GOT3 (cell line): ENCODE measurements at regions not wholly inside any gene's neighbourhood (a gene's known extent, or its start where the extent isn't known, plus 50 kb on each side); places are given as distances from the start of the nearest gene placed in this dataset.
"Not testable (repeated sequence)": the region's sequence is repeated elsewhere in the genome, so short reads cannot be mapped to it uniquely, and the experiment has no call there.

Experiments used
- DNase-seq: peaks from one replicate; lab custom pipeline; 2025; ENCODE audit warnings: mixed read lengths; lab: John Stamatoyannopoulos, UW

DNA sequence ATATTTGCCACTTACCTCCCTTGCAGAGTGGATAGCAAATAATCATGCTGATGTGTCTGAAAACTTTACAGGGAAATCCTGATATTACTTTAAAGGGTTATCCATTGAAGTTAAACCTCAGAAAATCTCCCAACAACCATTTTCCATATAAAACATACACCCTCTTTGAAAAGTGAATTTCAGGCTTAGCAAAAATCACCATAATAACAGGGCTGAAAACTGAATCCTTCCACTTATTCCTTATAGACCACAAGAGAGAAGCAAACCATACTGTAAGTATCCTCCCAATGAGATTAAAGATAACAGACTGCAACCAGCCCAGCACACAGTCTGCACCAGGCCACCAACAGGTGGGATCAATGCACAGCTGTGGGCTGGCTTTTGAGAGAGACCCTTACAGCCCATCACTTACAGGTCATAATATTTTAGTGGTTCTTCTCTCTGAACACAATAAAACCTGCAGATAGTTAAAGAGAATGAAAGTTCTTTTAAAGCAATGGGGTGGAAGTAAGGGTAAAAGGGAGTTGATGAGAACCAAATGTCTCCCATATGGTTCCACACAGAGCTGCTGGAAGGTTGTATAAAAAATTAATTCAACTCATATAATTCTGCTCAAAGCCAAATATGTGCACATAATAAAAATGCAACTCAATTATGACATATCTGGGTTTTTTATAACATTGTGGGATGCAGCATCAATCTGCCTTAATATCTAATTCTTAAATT, 376.2 kb upstream of the GRAMD2B start:
- DNase-seq: no peak

DNA sequence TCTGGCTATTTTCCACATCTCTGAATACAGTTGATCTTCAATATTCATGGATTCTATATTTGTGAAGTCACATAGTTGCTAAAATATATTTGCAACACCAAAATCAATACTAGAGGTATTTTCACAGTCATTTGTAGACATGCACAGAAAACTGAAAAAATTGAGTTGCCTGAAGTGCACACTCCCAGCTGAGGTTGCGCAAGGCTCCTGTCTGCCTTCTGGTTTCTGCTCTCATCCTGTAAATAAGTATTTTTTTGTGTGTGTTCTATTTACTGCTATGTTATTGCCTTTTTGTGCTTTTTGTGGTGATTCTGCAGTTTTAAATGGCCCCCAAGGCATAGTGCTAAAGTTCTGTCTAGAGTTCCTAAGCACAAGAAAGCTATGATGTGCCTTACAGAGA, 371.1 kb upstream of the GRAMD2B start:
- DNase-seq: no peak

DNA sequence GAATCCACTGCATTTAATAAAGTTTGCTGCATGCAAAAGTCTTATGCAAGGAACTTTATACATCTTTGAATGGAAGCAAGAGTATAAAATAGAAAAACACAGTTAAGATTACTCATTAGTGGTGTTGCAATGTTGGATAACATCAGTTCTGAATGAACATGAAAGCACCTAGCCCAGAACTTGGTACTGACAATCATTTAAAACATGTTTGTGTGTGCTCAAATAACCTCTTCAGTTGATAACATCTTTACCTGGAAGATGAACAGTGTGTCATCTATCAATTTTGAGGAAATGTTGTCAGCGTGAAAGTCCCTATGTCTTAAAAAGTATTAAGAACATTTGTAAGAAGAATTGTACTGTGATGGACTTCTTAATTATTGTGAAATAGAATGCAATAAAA, 370.4 kb upstream of the GRAMD2B start:
- DNase-seq: no peak

DNA sequence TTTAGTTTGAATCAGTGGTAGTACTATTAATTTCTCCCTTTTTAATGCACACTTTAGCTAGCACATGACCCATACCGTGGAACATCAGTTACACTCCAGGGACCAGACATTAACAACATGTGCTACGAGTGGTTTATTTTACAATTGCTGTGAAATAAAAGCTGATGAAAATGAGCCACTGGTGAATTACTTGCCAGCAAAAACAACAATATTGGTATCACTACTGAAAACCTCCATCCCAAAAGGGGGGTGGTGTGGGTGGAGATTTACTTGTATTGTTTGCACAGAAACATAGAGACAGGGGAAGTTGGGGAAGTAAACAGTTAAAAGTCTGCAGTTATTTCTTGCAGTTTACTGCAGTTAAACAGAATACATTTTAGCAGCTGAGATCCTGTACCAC, 369.6 kb upstream of the GRAMD2B start:
- DNase-seq: no peak

DNA sequence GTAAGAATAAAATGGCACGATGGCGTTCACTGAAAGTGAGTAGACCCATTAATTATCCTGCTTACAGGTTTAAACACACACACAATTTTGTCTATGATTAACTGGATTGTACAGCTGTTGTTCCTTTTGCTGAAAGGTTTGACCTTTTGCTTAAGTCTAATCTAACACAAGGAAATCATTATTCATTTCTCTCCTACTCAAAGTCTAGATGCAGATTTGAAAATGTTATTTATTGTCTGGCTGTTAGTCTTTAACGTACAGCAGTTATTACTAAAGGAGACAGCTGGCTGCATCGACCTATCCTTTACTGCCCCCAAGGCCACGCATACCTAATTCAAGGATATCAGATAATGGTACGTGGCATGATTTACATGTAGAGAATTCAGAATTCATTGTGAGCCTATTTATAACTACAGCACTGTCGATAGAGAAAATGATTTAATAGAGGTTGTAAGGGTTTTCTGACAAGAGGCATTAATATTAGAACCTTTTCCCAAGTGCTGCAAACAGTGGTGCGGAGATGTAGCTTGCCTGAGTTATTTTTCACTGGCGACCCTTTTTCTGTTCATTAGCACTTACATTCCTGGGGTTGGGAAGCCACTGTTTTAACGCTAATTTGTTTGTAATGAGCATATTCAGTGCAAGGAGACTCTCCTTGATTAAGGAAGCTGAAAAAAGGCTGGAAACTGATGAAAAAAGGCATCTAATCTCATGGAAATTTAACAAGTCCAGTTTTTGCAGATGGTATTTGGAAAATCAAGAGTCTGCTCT, 368.4 kb upstream of the GRAMD2B start:
- no peak for DNase-seq

DNA sequence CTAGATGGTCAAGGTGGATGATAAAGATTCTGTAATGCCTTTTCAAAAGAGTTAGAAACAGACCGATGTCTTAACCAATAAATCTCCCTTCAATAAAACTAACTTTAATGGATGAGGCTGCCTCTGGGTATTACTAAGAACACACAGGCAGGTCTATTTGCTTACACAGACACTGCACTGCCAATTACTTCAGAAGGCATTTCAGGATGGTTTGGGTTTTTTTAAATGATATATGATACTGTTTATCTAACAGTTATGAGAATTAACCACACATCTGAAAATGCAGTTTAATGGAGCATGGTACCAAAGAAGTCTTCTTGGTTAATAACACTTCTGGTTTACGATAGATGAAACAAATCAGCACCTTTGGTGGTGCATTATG, 367.9 kb upstream of the GRAMD2B start:
- no peak for DNase-seq

DNA sequence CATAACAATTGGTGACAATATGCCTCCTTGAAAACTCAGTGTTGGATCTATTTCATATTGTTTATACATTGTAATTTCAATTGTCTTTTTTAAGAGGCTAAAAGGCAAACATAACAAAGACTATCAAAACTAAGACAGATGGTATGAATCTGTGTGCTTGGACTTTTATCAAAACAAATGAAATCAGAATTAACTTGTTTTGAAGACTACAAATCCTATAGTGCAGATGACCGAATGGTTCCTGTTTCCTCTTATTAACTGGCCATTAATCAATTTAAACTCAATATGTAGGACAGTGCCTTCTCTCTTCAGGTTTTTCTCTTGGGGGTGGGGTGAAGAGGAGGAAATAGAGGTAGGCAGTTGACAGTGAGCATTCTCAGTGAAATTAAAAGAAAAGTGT, 366.9 kb upstream of the GRAMD2B start:
- DNase-seq: no peak

DNA sequence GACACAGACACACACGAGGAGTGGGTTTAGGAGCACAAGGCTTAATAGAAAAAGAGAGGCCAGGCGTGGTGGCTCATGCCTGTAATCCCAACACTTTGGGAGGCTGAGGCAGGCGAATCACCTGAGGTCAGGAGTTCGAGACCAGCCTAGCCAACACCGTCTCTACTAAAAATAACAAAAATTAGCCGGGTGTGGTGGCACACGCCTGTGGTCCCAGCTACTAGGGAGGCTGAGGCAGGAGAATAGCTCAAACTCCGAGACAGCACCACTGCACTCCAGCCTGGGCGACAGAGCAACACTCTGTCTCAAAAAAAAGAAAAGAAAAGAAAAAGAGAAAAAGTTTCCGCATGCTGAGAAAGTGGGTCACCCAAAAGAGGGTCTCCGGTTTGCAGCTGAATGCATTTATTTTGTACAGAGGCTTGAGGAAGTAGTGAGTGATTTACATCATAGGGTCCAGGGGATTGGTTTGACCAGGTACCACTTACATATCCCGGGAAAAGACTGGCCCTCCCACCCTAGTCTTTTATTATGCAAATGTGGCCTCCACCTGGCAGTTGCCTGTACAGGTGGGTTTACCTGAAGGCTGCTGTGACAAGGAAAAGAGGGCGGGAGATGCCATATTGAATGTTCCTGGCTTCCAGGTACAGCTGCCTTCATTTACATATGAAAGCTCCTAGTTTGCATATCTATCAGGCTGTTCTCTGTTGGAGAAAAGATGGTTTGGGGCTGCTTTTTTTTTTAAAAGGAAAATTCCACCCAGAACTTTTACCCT, 366.2 kb upstream of the GRAMD2B start:
- no peak for DNase-seq

DNA sequence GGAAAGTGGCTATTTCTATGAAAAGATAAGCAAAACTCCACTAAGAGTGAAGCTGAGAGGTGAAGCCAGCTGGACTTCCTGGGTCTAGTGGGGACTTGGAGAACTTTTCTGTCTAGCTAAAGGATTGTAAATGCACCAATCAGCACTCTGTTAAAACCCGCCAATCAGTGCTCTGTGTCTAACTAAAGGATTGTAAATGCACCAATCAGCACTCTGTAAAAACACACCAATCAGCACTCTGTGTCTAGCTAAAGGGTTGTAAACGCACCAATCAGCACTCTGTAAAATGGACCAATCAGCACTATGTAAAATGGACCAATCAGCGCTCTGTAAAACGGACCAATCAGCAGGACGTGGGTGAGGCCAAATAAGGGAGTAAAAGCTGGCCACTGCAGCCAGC, 364.8 kb upstream of the GRAMD2B start:
- not testable (repeated sequence) for DNase-seq

DNA sequence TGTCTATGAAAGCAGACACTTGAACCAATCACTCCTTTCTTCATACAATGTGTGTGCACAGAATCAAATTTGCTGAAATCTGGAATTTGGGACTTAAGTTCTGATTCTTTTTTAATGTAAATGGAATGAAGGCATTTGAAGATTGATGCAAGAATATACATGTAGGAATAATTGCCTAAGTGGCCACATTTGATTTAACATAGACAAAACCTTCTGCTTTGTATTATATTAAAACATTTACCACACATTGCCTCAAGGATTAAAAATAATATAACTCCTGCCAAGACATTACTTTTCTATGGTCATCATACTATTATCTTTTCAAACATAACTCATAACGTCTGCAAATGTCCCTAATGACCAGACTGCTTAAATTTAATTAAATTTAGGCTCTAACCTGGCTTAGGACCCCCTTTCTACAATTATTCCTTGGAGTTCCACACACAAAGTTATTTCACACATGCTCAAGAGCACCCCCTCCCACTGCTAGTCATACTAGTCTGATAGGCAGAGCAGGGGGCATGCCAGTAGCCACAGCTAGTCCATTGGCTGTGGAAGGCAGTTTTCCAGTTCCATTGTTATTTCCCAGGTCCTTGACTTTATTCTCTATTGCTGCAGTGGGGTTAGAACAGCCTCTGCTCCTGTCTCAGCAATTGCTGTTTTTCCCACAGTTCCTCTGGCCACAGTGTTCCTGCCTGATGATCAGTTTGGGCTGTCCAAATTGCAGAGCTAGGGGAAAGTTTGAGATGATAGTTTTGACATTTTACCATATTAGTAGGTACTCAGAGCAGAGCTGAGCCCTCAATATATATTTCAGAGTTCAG, 360.6 kb upstream of the GRAMD2B start:
- DNase-seq: no peak

DNA sequence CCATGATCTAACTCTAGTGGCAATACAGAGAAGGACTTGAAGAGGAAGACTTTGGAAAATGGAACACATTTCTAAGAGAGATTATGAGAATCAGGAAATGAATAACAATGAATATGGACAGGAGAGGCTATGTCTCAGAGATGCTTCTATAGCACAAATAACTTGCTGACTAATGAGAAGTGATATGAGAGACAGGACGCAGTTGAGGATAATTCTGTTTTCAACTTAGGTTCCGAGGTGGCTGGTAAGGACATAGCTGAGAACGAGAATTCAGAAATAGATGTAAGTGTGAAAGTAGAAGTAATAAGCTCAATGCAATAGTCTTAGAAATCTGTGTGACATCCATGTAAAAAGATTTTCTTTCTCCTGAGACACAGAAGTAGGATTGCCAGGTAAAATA, 358.1 kb upstream of the GRAMD2B start:
- no peak for DNase-seq

DNA sequence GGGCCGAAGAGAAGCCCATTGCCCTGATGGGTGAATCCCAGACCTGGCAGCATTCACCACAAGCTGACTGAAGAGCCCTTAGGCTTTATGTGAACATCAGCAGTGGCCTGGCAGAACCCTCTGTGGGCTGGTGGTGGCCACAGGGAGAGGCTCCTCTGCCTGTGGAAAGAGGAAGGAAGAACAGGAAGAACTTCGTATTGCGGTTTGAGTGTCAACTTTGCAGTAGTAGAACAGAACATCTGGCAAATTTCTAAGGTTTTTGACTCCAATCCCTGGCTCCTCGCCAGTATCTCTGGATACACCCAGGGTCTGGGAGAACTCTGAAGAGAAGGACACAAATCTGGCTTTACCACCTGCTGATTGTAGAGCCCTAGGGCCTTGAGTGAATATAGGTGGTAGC, 356.4 kb upstream of the GRAMD2B start:
- DNase-seq: no peak

DNA sequence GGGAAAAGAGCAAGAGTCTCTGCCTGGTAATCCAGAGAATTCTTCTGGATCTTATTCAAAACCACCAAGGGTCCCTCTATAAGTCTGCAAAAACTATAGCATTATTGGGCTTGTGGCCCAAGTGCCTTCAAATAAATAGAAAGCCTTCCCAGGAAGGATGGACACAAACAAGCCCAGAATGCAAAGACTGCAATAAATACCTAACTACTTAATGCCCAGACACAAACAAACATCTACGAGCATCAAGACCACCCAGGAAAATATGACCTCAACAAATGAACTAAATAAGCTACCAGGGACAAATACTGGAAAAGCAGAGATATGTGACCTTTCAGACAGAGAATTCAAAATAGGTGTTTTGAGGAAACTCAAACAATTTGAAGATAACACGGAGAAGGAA, 355.8 kb upstream of the GRAMD2B start:
- DNase-seq: no peak

DNA sequence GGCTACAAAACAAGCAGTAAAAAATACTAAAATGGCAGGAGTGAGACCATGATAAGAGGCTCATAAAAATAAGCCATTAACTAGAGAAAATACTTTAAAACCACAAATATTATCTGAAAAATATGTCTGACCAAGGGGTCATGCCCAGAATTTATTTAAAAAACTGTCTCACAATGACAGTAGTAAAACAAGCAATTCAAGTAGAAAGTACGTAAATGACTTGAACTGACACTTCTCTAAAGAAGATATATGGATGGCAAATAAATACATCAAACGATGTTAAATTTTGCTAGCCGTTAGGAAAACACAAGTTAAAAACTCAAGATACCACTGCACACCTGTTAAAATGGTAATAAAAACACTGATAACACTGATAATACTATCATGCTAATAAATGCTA, 353.9 kb upstream of the GRAMD2B start:
- DNase-seq: no peak

DNA sequence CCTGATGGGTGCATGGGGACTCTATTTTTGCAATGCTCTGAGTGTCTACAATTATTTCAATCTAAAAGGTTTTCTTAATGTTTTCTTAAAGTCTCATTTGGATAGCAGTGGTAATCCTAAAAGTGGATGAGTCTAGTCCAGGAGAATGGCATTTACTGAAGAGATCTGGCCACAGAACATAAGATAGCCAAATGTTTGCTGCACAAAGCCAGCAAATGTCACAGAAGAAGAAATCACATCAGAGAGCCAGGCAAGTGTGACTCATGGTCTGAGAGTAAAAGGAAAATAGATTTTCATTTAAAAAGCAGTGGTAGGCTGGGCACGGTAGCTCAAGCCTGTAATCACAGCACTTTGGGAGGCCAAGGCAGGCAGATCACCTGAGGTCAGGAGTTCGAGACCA, 352.7 kb upstream of the GRAMD2B start:
- DNase-seq: no peak

DNA sequence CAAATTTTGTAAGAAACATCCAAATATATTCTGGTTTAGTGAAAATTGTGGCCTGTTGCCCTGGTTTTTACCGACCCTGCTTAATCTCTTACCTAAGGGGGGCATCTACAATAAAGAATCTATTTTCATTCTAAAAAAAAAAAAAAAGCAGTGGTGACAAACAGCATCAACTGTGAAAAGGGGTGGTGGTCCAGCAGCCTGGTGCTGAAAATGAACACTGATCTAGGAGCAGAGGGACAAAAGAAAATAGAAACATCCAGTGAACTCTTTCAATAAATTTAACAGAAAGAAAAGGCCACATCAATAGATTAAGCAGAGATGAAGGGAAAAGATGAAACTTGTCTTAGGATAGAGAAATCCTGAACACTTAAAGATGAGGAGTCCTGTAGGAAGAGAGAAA, 348.7 kb upstream of the GRAMD2B start:
- DNase-seq: no peak

DNA sequence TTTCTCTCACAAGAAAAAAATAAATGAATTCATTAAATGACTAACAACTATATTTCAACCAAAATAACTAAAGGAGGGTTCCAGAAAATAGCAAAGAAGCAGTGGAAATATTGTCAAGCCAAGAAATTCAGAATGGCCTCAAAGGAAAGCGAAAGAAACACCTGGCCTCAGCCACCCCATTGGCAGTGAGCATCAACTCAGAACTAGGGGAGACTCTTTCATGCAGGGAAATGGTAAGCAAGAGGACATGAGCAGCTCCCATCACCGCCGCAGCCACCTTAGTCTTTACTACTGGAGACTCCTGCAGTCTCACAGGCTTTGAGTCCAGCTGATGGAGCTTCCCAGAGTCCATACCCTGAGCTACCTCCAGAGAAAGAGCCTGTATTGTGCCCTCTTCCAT, 343.9 kb upstream of the GRAMD2B start:
- no peak for DNase-seq

DNA sequence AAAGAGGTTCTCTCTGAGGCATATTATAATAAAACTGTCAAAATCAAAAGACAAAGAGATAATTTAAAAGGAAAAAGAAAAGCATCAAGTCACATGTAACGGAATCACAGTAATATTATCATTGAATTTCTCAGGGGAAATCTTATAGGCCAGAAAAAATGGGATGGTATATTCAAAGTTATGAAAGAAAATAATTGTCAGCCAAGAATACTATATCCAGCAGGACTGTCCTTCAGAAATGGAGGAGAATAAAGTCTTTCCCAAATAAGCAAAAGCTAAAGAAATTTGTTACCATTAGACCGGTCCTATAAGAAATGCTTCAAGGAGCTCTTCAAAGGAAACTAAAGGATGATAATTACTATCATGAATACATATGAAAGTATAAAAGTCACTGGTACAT, 342.0 kb upstream of the GRAMD2B start:
- no peak for DNase-seq

DNA sequence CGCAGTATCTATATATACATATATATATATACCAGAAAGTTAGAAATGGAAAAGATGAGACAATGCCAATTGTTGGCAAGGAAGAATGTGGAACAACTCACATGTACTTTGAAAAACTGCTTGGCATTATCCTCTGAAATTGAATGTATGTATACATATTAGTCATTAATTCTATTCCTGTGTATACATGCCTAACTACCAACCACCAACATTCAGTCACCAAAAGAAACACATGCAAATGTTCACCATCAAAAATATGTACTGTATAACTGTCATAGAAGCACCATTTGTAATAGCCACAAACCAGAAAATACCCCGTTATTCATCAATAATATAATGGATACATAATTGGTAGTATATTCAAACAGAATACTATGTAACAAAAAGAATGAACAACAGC, 330.2 kb upstream of the GRAMD2B start:
- no peak for DNase-seq

DNA sequence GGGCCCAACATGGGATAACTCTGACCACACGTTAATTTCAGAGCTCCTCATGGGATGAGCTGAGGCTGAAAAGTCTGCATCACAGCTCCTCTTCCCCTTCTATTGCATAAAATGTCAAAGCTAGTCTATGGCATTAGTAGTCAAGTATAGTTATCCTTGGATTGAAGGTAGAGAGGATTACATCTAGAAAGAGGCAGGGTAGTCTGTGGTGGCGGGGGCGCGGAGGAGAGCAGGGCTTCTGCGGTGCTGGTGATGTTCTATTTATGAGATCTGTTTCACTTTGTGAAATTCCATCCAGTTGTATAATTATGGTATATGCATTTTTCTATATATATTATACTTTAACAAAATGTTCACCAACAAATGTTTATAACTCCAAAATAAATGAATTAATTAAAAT, 329.5 kb upstream of the GRAMD2B start:
- no peak for DNase-seq

DNA sequence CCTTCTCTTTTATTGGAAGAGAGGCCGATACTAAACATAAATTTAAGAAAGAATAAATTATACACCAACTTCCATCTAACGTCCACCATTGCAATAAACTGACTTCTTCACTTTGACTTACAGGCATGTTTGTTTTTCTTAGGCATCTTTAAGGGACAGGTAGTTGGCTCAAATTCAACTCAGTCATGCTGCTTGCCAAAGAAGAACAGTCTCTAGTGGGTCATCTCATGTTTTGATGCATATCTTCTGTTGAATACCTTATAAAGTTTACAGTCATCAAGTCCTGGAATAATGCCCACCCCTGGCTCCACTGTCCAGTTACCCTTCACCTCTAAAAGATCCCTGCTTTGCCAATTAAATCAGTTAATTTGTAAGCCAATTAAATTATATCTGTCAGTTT, 328.2 kb upstream of the GRAMD2B start:
- DNase-seq: no peak

DNA sequence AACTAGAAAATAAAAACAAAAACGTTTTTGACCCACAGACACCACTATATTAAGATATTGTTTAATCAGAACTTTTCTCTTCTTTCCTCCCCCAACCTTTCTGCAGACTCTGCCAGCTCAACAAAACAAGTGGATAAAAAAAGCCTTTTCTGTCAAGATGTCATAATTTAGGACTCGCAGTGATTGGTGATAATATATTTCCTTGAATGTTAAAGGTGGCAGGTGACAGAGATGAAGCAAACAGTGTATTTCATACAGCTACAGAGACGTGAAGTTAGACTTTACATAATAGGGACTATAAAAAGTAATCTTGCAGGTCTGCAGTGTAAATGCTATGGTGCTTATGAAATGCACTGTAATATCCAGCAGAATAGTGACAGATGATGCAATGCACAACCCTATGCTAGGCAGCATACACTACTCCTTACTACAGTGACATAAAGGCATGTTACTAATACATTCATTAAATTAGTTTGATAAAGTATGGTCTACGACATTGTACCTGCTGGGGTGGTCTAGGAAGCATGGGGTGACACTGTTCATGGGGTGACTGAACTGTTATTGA, 326.7 kb upstream of the GRAMD2B start:
- DNase-seq: no peak
